ENCODE measurements at regions not wholly inside any gene's neighbourhood (a gene's known extent, or its start where the extent isn't known, plus 50 kb on each side); places are given as distances from the start of the nearest gene placed in this dataset.
"Not testable (repeated sequence)": the region's sequence is repeated elsewhere in the genome, so short reads cannot be mapped to it uniquely, and the experiment has no call there.

- not testable (repeated sequence) for DNase-seq (ENCODE audit: low spot score)
Observed at GRCh38 chr16:18148132-18148531, 188.4 kb downstream of the NPIPA8 start.

GRCh38 chr16:18146601-18147142 lies 189.9 kb downstream of the NPIPA8 start:
- DNase-seq (ENCODE audit: low spot score) = not testable (repeated sequence)

GRCh38 chr16:18142066-18142465 lies 194.5 kb downstream of the NPIPA8 start:
- not testable (repeated sequence) for DNase-seq (ENCODE audit: low spot score)

GRCh38 chr16:18136288-18136687 lies 200.2 kb downstream of the NPIPA8 start:
- not testable (repeated sequence) for DNase-seq (ENCODE audit: low spot score)

GRCh38 chr16:18135024-18135423 lies 201.5 kb downstream of the NPIPA8 start:
- not testable (repeated sequence) for DNase-seq (ENCODE audit: low spot score)

- not testable (repeated sequence) for DNase-seq (ENCODE audit: low spot score)
Observed at GRCh38 chr16:18131587-18131986, 204.9 kb downstream of the NPIPA8 start.

GRCh38 chr16:18130478-18131120 lies 205.9 kb downstream of the NPIPA8 start:
- DNase-seq (ENCODE audit: low spot score) = not testable (repeated sequence)

- DNase-seq (ENCODE audit: low spot score) = not testable (repeated sequence)
Observed at GRCh38 chr16:18127033-18127432, 209.5 kb downstream of the NPIPA8 start.

GRCh38 chr16:18119092-18119491 lies 217.4 kb downstream of the NPIPA8 start:
- DNase-seq (ENCODE audit: low spot score) = not testable (repeated sequence)

- DNase-seq (ENCODE audit: low spot score) = not testable (repeated sequence)
Observed at GRCh38 chr16:18118684-18119083, 217.9 kb downstream of the NPIPA8 start.

GRCh38 chr16:18118071-18118470 lies 218.5 kb downstream of the NPIPA8 start:
- not testable (repeated sequence) for DNase-seq (ENCODE audit: low spot score)

GRCh38 chr16:18104412-18104811 lies 232.1 kb downstream of the NPIPA8 start:
- DNase-seq (ENCODE audit: low spot score) = not testable (repeated sequence)

GRCh38 chr16:18101077-18101476 lies 235.5 kb downstream of the NPIPA8 start:
- not testable (repeated sequence) for DNase-seq (ENCODE audit: low spot score)

GRCh38 chr16:18092605-18093004 lies 243.9 kb downstream of the NPIPA8 start:
- DNase-seq (ENCODE audit: low spot score) = not testable (repeated sequence)

GRCh38 chr16:18080658-18081363 lies 255.7 kb downstream of the NPIPA8 start:
- not testable (repeated sequence) for DNase-seq (ENCODE audit: low spot score)

GRCh38 chr16:18077910-18078309 lies 258.6 kb downstream of the NPIPA8 start:
- DNase-seq (ENCODE audit: low spot score) = not testable (repeated sequence)

- DNase-seq (ENCODE audit: low spot score) = no peak
Observed at GRCh38 chr16:18072161-18072560, 264.4 kb downstream of the NPIPA8 start.

GRCh38 chr16:18069683-18070082 lies 266.9 kb downstream of the NPIPA8 start:
- DNase-seq (ENCODE audit: low spot score) = no peak

- DNase-seq (ENCODE audit: low spot score) = no peak
Observed at GRCh38 chr16:18068477-18068876, 268.1 kb downstream of the NPIPA8 start.

GRCh38 chr16:18062713-18063112 lies 273.8 kb downstream of the NPIPA8 start:
- no peak for DNase-seq (ENCODE audit: low spot score)

GRCh38 chr16:18060351-18060750 lies 276.2 kb downstream of the NPIPA8 start:
- DNase-seq (ENCODE audit: low spot score) = no peak

GRCh38 chr16:18059577-18059976 lies 277.0 kb downstream of the NPIPA8 start:
- DNase-seq (ENCODE audit: low spot score) = no peak

GRCh38 chr16:18059089-18059488 lies 277.4 kb downstream of the NPIPA8 start:
- DNase-seq (ENCODE audit: low spot score) = no peak

Data from H4 (cell line).